ENCODE measurements at regions not wholly inside any gene's neighbourhood (a gene's known extent, or its start where the extent isn't known, plus 50 kb on each side); places are given as distances from the start of the nearest gene placed in this dataset.
A peak's percentile ranks its signal among the peaks of the same experiment; 100 is the strongest.
"Not testable (repeated sequence)": the region's sequence is repeated elsewhere in the genome, so short reads cannot be mapped to it uniquely, and the experiment has no call there.

DNA sequence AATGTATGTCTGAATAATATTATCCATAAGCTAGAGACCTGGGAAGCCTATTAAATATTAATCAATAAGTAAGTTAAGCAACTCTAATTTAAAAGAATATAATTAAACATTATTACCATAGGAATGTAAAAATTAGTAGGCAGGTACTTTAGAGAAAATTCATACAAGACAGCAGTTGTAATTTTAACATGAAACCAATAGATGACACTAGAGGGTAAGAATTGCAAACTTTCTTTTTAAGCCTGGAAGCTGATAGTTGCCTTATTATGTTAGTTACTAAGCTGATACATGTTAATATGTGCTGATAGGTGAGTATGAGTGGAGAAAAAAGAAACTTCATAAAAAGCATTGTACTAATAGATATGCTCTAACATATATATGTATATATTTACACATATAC lies 1157.4 kb downstream of the FAM133A start:
- H3K4me3 ChIP-seq (ENCODE audit: low read length), result no peak overlapping the region
- peak; percentile 42 for TF ChIP-seq CTCF (conservative IDR thresholded peaks at IDR 0.05; ENCODE audit: low read depth, low read length)
- no peak for DNase-seq (ENCODE audit: low read depth)

DNA sequence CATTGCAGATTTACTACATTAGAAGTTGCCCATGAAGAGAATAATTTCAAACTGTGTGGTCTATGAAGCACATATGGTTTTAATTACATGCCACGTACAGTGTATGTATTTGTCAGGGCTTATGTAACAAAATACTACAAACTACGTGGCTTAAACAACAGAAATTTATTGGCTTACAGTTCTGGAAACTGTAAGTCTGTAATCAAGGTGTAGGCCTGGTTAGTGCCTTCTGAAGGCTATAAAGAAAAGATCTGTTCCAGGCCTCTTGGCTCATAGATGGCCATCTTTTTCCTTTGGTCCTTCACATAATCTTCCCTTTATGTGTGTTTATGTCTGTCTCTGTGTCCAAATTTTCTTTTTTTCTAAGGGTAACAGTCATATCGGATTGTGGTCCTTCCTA lies 1160.2 kb downstream of the FAM133A start:
- H3K4me3 ChIP-seq (ENCODE audit: low read length), result no peak overlapping the region
- no peak for TF ChIP-seq CTCF (conservative IDR thresholded peaks at IDR 0.05; ENCODE audit: low read depth, low read length)

DNA sequence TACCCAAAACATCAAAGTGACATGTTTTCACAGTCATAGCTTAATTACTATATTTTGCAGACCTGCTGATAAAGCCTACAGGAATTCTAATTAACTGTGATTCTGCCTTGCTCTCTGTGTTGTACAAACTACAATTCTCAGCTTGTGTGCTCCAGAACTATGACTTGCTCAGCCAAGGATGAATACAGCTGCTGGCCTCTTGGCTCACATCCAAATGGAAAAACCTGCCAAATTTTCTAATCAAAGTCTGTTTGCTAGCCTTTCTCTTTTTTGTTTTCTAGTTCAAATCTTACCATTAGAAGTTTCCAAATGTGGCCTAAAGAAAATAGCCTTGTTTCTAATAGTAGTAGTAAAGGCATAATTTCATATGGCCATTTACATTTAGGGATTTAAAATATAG lies 1176.8 kb downstream of the FAM133A start:
- H3K4me3 ChIP-seq (ENCODE audit: low read length), result no peak overlapping the region
- TF ChIP-seq CTCF (conservative IDR thresholded peaks at IDR 0.05; ENCODE audit: low read depth, low read length), result no peak

More for the DNA sequence above, 1160.2 kb downstream of the FAM133A start:
- DNase-seq (ENCODE audit: low read depth), result no peak

DNA sequence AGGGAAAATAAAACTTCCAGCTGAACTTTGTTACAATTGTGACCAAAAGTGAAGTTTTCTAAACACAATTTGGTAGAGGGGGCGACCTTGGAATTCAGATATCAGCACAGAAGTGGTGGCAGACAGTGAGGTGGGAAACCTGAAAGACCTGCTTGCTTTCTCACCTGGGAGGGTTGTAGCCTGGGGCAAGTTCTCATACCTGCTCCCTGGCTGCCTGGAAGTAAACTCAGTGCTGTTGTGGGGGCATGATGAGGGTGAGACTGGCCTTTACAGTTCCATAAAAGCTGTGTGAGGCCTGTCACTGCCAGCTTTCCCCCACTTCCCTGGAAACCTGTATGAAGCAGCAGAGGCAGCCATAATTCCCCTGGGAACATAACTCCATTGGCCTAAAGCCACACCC lies 1180.2 kb downstream of the FAM133A start:
- no peak overlapping the region for H3K4me3 ChIP-seq (ENCODE audit: low read length)
- TF ChIP-seq CTCF (conservative IDR thresholded peaks at IDR 0.05; ENCODE audit: low read depth, low read length), result no peak
- no peak for DNase-seq (ENCODE audit: low read depth)

More for the DNA sequence above, 1176.8 kb downstream of the FAM133A start:
- DNase-seq (ENCODE audit: low read depth), result no peak

- DNase-seq (ENCODE audit: low read depth), result not testable (repeated sequence)
These were observed 1188.5 kb downstream of the FAM133A start for GRCh38 chrX:94862470-94862869.

GRCh38 chrX:94871640-94872039 lies 1197.6 kb downstream of the FAM133A start:
- no peak overlapping the region for H3K4me3 ChIP-seq (ENCODE audit: low read length)
- TF ChIP-seq CTCF (conservative IDR thresholded peaks at IDR 0.05; ENCODE audit: low read depth, low read length), result no peak
- DNase-seq (ENCODE audit: low read depth), result no peak

More at GRCh38 chrX:94862470-94862869, 1188.5 kb downstream of the FAM133A start:
- H3K4me3 ChIP-seq (ENCODE audit: low read length), result not testable (repeated sequence)

GRCh38 chrX:94901849-94902248 lies 1227.8 kb downstream of the FAM133A start:
- no peak overlapping the region for H3K4me3 ChIP-seq (ENCODE audit: low read length)
- no peak for DNase-seq (ENCODE audit: low read depth)
- TF ChIP-seq CTCF (conservative IDR thresholded peaks at IDR 0.05; ENCODE audit: low read depth, low read length), result no peak

DNA sequence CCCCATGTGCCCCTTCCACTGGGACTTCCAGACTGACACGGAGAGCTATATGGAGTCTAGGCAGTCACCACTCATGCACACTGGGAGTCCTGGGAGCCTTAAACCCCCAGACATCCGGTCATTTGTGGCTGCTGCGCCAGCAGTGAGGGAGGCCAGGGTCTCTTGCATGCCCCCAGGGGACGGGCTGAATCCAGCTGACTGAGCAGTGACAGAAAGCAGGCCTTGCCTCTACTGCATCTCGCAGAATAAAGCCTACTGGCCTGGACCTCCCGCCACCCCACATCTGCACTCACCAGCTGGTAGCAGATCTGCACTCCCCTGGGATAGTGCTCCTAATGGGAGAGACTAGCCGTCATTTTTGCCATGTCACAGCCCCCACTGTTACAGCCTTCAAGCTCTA lies 1234.2 kb downstream of the FAM133A start:
- no peak for TF ChIP-seq CTCF (conservative IDR thresholded peaks at IDR 0.05; ENCODE audit: low read depth, low read length)
- H3K4me3 ChIP-seq (ENCODE audit: low read length), result no peak overlapping the region
- DNase-seq (ENCODE audit: low read depth), result no peak

Data from retinal pigment epithelial cell (primary cell).